ENCODE measurements at regions not wholly inside any gene's neighbourhood (a gene's known extent, or its start where the extent isn't known, plus 50 kb on each side); places are given as distances from the start of the nearest gene placed in this dataset.

- H3K4me3 ChIP-seq (ENCODE audit: low read depth, low read length) = no peak overlapping the region
- DNase-seq (ENCODE audit: low read depth) = no peak
- TF ChIP-seq POLR2A (IDR thresholded peaks at IDR 0.05; ENCODE audit: extremely low read depth, insufficient read length) = no peak
- no peak for TF ChIP-seq MAX (IDR thresholded peaks at IDR 0.05; ENCODE audit: low read depth, low read length)
Observed at GRCh38 chr16:9219813-9220212, 128.4 kb downstream of the HAPSTR1 start.

- DNase-seq (ENCODE audit: low read depth) = peak; percentile 49
- TF ChIP-seq POLR2A (IDR thresholded peaks at IDR 0.05; ENCODE audit: extremely low read depth, insufficient read length) (no peak), CTCF (IDR thresholded peaks at IDR 0.05; ENCODE audit: low read depth, low read length) (peak; percentile 68), MYC (IDR thresholded peaks at IDR 0.05; ENCODE audit: low read depth, low read length) (no peak), MAX (IDR thresholded peaks at IDR 0.05; ENCODE audit: low read depth, low read length) (no peak)
Observed at GRCh38 chr16:9225527-9226316, 134.3 kb downstream of the HAPSTR1 start.

GRCh38 chr16:9226924-9227323 is 135.5 kb downstream of the HAPSTR1 start:
- DNase-seq (ENCODE audit: low read depth) = no peak
- H3K4me3 ChIP-seq (ENCODE audit: low read depth, low read length) = no peak overlapping the region
- TF ChIP-seq POLR2A (IDR thresholded peaks at IDR 0.05; ENCODE audit: extremely low read depth, insufficient read length) (no peak), MAX (IDR thresholded peaks at IDR 0.05; ENCODE audit: low read depth, low read length) (no peak), CTCF (IDR thresholded peaks at IDR 0.05; ENCODE audit: low read depth, low read length) (no peak), MYC (IDR thresholded peaks at IDR 0.05; ENCODE audit: low read depth, low read length) (no peak)

More at GRCh38 chr16:9225527-9226316, 134.3 kb downstream of the HAPSTR1 start:
- H3K4me3 ChIP-seq (ENCODE audit: low read depth, low read length) = no peak overlapping the region

- DNase-seq (ENCODE audit: low read depth) = no peak
- no peak overlapping the region for H3K4me3 ChIP-seq (ENCODE audit: low read depth, low read length)
- TF ChIP-seq MAX (IDR thresholded peaks at IDR 0.05; ENCODE audit: low read depth, low read length) (no peak), POLR2A (IDR thresholded peaks at IDR 0.05; ENCODE audit: extremely low read depth, insufficient read length) (no peak), MYC (IDR thresholded peaks at IDR 0.05; ENCODE audit: low read depth, low read length) (no peak), CTCF (IDR thresholded peaks at IDR 0.05; ENCODE audit: low read depth, low read length) (no peak)
Observed at GRCh38 chr16:9231039-9231438, 139.6 kb downstream of the HAPSTR1 start.

- no peak for DNase-seq (ENCODE audit: low read depth)
- H3K4me3 ChIP-seq (ENCODE audit: low read depth, low read length) = no peak overlapping the region
- TF ChIP-seq MAX (IDR thresholded peaks at IDR 0.05; ENCODE audit: low read depth, low read length) (no peak), MYC (IDR thresholded peaks at IDR 0.05; ENCODE audit: low read depth, low read length) (no peak), POLR2A (IDR thresholded peaks at IDR 0.05; ENCODE audit: extremely low read depth, insufficient read length) (no peak), CTCF (IDR thresholded peaks at IDR 0.05; ENCODE audit: low read depth, low read length) (no peak)
Observed at GRCh38 chr16:9232102-9232770, 140.8 kb downstream of the HAPSTR1 start.

- DNase-seq (ENCODE audit: low read depth) = no peak
- TF ChIP-seq MAX (IDR thresholded peaks at IDR 0.05; ENCODE audit: low read depth, low read length) (no peak), CTCF (IDR thresholded peaks at IDR 0.05; ENCODE audit: low read depth, low read length) (no peak), MYC (IDR thresholded peaks at IDR 0.05; ENCODE audit: low read depth, low read length) (no peak), POLR2A (IDR thresholded peaks at IDR 0.05; ENCODE audit: extremely low read depth, insufficient read length) (no peak)
- no peak overlapping the region for H3K4me3 ChIP-seq (ENCODE audit: low read depth, low read length)
Observed at GRCh38 chr16:9235867-9236266, 144.4 kb downstream of the HAPSTR1 start.

All from NB4 (cell line).